HG02759 (cell line): ENCODE measurements at regions not wholly inside any gene's neighbourhood (a gene's known extent, or its start where the extent isn't known, plus 50 kb on each side); places are given as distances from the start of the nearest gene placed in this dataset.
A peak's percentile ranks its signal among the peaks of the same experiment; 100 is the strongest.

Experiments
- ATAC-seq: cut with Tn5 transposase; IDR thresholded peaks from one replicate; pipeline ENCODE4 v1.9.1; 2021; ENCODE audit warnings: mild to moderate bottlenecking, moderate library complexity; ENCODE audit not compliant: unreplicated experiment

GRCh38 chr5:124102486-124102885, 590.5 kb downstream of the CSNK1G3 start:
- ATAC-seq = no peak

GRCh38 chr5:124093658-124094057, 581.7 kb downstream of the CSNK1G3 start:
- no peak for ATAC-seq

- no peak for ATAC-seq
Measured at GRCh38 chr5:124090115-124090514, 578.1 kb downstream of the CSNK1G3 start.

GRCh38 chr5:124089578-124089977, 577.6 kb downstream of the CSNK1G3 start:
- no peak for ATAC-seq

GRCh38 chr5:124088289-124089032, 576.5 kb downstream of the CSNK1G3 start:
- no peak for ATAC-seq

- ATAC-seq = no peak
Measured at GRCh38 chr5:124087752-124088151, 575.8 kb downstream of the CSNK1G3 start.

GRCh38 chr5:124080256-124080655, 568.3 kb downstream of the CSNK1G3 start:
- ATAC-seq = no peak

- ATAC-seq = no peak
Measured at GRCh38 chr5:124079062-124079461, 567.1 kb downstream of the CSNK1G3 start.

- ATAC-seq = no peak
Measured at GRCh38 chr5:124074500-124074899, 562.5 kb downstream of the CSNK1G3 start.

GRCh38 chr5:124072570-124072969, 560.6 kb downstream of the CSNK1G3 start:
- ATAC-seq = no peak

- no peak for ATAC-seq
Measured at GRCh38 chr5:124071039-124071438, 559.1 kb downstream of the CSNK1G3 start.

GRCh38 chr5:124065508-124065907, 553.5 kb downstream of the CSNK1G3 start:
- no peak for ATAC-seq

- no peak for ATAC-seq
Measured at GRCh38 chr5:124064956-124065355, 553.0 kb downstream of the CSNK1G3 start.

- ATAC-seq = no peak
Measured at GRCh38 chr5:124061663-124062062, 549.7 kb downstream of the CSNK1G3 start.

GRCh38 chr5:124061068-124061430, 549.1 kb downstream of the CSNK1G3 start:
- no peak for ATAC-seq

GRCh38 chr5:124060413-124061067, 548.6 kb downstream of the CSNK1G3 start:
- no peak for ATAC-seq

GRCh38 chr5:124060011-124060410, 548.0 kb downstream of the CSNK1G3 start:
- no peak for ATAC-seq

GRCh38 chr5:124059200-124059599, 547.2 kb downstream of the CSNK1G3 start:
- ATAC-seq = no peak

- ATAC-seq = no peak
Measured at GRCh38 chr5:124057724-124058231, 545.8 kb downstream of the CSNK1G3 start.

GRCh38 chr5:124056991-124057723, 545.2 kb downstream of the CSNK1G3 start:
- peak; percentile 62 for ATAC-seq

- peak; percentile 65 for ATAC-seq
Measured at GRCh38 chr5:124056326-124056990, 544.5 kb downstream of the CSNK1G3 start.
